GM12878 (cell line): ENCODE measurements at regions not wholly inside any gene's neighbourhood (a gene's known extent, or its start where the extent isn't known, plus 50 kb on each side); places are given as distances from the start of the nearest gene placed in this dataset.

ENCODE experiments used
- ATAC-seq: fragments of 200-7000 bp; cut with Tn5 transposase; 3 replicates; pipeline ENCODE4 v1.9.1; 2020; ENCODE audit warnings: mild to moderate bottlenecking, moderate library complexity
- BruUV-seq: library from RNA; stranded (reverse); fragments of 400-500 nt; replicated peaks from 2 replicates; lab custom pipeline; 2021; lab: Mats Ljungman, UMichigan
- CTCF ChIA-PET: fragments of 300-600 bp; sonication (Branson Sonifier 250); formaldehyde crosslinking; extraction: SDS; loops from one replicate; lab custom pipeline; 2021; ENCODE audit warnings: inconsistent platforms; lab: Yijun Ruan, JAX
- POLR2A ChIA-PET: fragments of 350-600 bp; formaldehyde crosslinking; extraction: SDS; loops from one replicate; lab custom pipeline; 2021; ENCODE audit warnings: inconsistent platforms; lab: Charles Lee
- RAD21 ChIA-PET: fragments of 300-600 bp; sonication (Branson Sonifier 250); formaldehyde crosslinking; loops from one replicate; lab custom pipeline; 2023; ENCODE audit warnings: antibody characterized with exemption; ENCODE audit not compliant: unreplicated experiment; lab: Charles Lee
- SMC1A ChIA-PET: fragments of 300-600 bp; sonication (Branson Sonifier 250); formaldehyde crosslinking; loops from one replicate; lab custom pipeline; 2023; ENCODE audit not compliant: unreplicated experiment, uncharacterized antibody; lab: Charles Lee
- DNase-seq: peaks from one replicate; pipeline ENCODE4 v3.0.0-alpha.2; 2011; ENCODE audit warnings: low read depth, low spot score
- FAIRE-seq: peaks from 3 replicates; lab custom pipeline; 2011; peaks lifted over from hg19 to GRCh38; lab: Jason Lieb, UNC
- H2AFZ ChIP-seq: 2 replicates; pipeline ENCODE4 v1.6.0; 2011; ENCODE audit warnings: low read depth, low read length, control low read depth; ENCODE audit not compliant: control insufficient read depth
- H3K27ac ChIP-seq: 2 replicates; pipeline ENCODE4 v1.5.1; 2011; ENCODE audit warnings: control low read depth; ENCODE audit not compliant: control insufficient read depth, insufficient read depth
- H3K27me3 ChIP-seq, 2 experiments: replicated peaks in 1 of 2; 2 replicates each; pipeline versions ENCODE4 v1.6.0 to v1.6.1; 2011; ENCODE audit warnings: low read length in 1 of 2; ENCODE audit not compliant: control insufficient read depth in 2 of 2, insufficient read depth in 2 of 2
- H3K36me3 ChIP-seq, 2 experiments: 2 replicates each; pipeline ENCODE4 v1.5.1; 2011; ENCODE audit warnings: low read length in 1 of 2; ENCODE audit not compliant: control insufficient read depth in 2 of 2, insufficient read depth in 2 of 2
- H3K4me1 ChIP-seq: 2 replicates; pipeline ENCODE4 v1.6.1; 2011; ENCODE audit warnings: mild to moderate bottlenecking, low read length, moderate library complexity, mixed read lengths; ENCODE audit not compliant: control insufficient read depth, insufficient read depth
- H3K4me2 ChIP-seq: 2 replicates; pipeline ENCODE4 v1.6.0; 2011; ENCODE audit warnings: control low read depth; ENCODE audit not compliant: control insufficient read depth, insufficient read depth
- H3K4me3 ChIP-seq: fragments of 200-600 bp; sonication (generic); 2 replicates; pipeline ENCODE4 v1.5.1; 2016
- H3K79me2 ChIP-seq: 2 replicates; pipeline ENCODE4 v1.6.0; 2011; ENCODE audit warnings: low read length; ENCODE audit not compliant: control insufficient read depth, insufficient read depth
- H3K9ac ChIP-seq: 2 replicates; pipeline ENCODE4 v1.8.0; 2011; ENCODE audit warnings: low read length, control low read depth, mixed read lengths; ENCODE audit not compliant: control insufficient read depth, insufficient read depth
- H3K9me3 ChIP-seq: replicated peaks from 3 replicates; pipeline ENCODE4 v1.5.1; 2011; ENCODE audit warnings: mild to moderate bottlenecking, low read length; ENCODE audit not compliant: control insufficient read depth, insufficient read depth
- H4K20me1 ChIP-seq: 2 replicates; pipeline ENCODE4 v1.6.0; 2011; ENCODE audit not compliant: control insufficient read depth, insufficient read depth
- BMI1 ChIP-seq: fragments of 450-650 bp; IDR thresholded peaks from 2 replicates; pipeline ENCODE4 v1.6.1; 2016; ENCODE audit warnings: mild to moderate bottlenecking, moderate library complexity, borderline replicate concordance
- E2F8 ChIP-seq: fragments of 450-650 bp; IDR thresholded peaks from 2 replicates; pipeline ENCODE4 v1.6.1; 2018; ENCODE audit warnings: mild to moderate bottlenecking, low read depth, moderate library complexity; ENCODE audit not compliant: partially characterized antibody
- GABPA ChIP-seq: IDR thresholded peaks from 2 replicates; pipeline ENCODE4 v1.6.1; 2014; ENCODE audit warnings: antibody characterized with exemption, low read depth, mild to moderate bottlenecking, inconsistent platforms
- KAT2A ChIP-seq: conservative IDR thresholded peaks from 2 replicates; pipeline ENCODE4 v1.6.1; 2011; ENCODE audit warnings: low read depth, low read length; ENCODE audit not compliant: control insufficient read depth
- PRDM15 ChIP-seq: fragments of 450-650 bp; formaldehyde crosslinking; IDR thresholded peaks from 2 replicates; pipeline ENCODE4 v1.4.0; 2020; ENCODE audit warnings: mild to moderate bottlenecking, moderate library complexity
- RUNX3 ChIP-seq: IDR thresholded peaks from 2 replicates; pipeline ENCODE4 v1.6.1; 2012; ENCODE audit warnings: low read length, inconsistent platforms
- YBX1 ChIP-seq: fragments of 450-650 bp; IDR thresholded peaks from 2 replicates; pipeline ENCODE4 v1.6.1; 2016; ENCODE audit warnings: antibody characterized with exemption
- WGBS: methylation state at CpG from one replicate; pipeline ENCODE4 v1.1.6; 2016; ENCODE audit warnings: low lambda C conversion rate; ENCODE audit not compliant: insufficient replicate concordance, insufficient coverage; ENCODE audit errors: missing lambda C conversion rate; 5-methylcytosine and 5-hydroxymethylcytosine counted together
- in situ Hi-C: fragments of 300-500 bp; cut with MboI; formaldehyde crosslinking; loops from 9 replicates; pipeline ENCODE4 v1.14.3; 2018; ENCODE audit warnings: mixed read lengths
- intact Hi-C: fragments of 100-400 bp; cut with micrococcal nuclease; formaldehyde crosslinking; loops from one replicate; pipeline ENCODE4 v1.14.2; 2022; ENCODE audit not compliant: unreplicated experiment

DNA sequence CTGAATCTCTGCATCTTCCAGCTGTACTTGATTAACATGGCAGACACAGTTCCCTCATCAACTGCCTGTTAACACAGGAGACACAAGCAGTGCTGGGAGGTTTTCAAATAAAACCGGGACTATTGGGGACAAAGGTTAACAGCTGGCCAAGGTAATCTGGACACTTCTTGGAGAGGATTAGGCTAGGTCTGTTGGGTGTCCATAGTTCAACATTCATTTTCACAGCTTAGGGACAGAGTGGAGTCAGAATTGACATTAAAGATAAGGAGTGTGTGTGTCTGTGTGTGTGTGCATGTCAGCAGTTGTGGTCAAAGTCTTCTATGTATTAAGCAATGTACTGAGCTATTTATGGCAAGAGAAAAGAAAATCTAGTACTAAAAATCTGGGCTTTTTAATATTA lies 216.2 kb downstream of the MED10 start:
- no TSS peak for BruUV-seq
- Histone ChIP-seq H3K4me1 (no peaks in the 10 kb centered on the region), H2AFZ (no peak overlapping the region), H3K9me3 (no peaks in the 10 kb centered on the region), H3K36me3 (no peaks in the 10 kb centered on the region), H3K9ac (no peak overlapping the region), H3K4me2 (no peak overlapping the region), H3K27me3 (no peaks in the 10 kb centered on the region; a peak in 1 of 4 replicates), H3K79me2 (no peaks in the 10 kb centered on the region), H3K4me3 (no peak overlapping the region), H3K27ac (no peak overlapping the region), H4K20me1 (no peaks in the 10 kb centered on the region)
- TF ChIP-seq KAT2A (no peak), E2F8 (no peak), RUNX3 (no peak), YBX1 (no peak), PRDM15 (CRISPR knock-in tag) (no peak), GABPA (no peak), BMI1 (no peak)
- intact Hi-C loops: no loop called here
- ChIA-PET RAD21 (interaction anchor here (0.9 kb wide), 1 partner anchor 28 kb away, joined by 3 read pairs; no protein-coding TSS in a partner anchor), CTCF (interaction anchor here (1.0 to 1.4 kb wide), 2 partner anchors 10 to 75 kb away, joined by 3 to 4 read pairs; no protein-coding TSS in a partner anchor), POLR2A (no interaction called here), SMC1A (interaction anchor here (1.1 kb wide), 1 partner anchor 103 kb away, joined by 3 read pairs; no protein-coding TSS in a partner anchor)
- DNase-seq (no peak), ATAC-seq (no peak), FAIRE-seq (no peak)
- in situ Hi-C loops: no loop called here
- 36% methylated on average over 1 of the region's 1 CpG for WGBS
